Parathyroid adenoma (tissue), 2 donors: ENCODE measurements at regions not wholly inside any gene's neighbourhood (a gene's known extent, or its start where the extent isn't known, plus 50 kb on each side); places are given as distances from the start of the nearest gene placed in this dataset.

Experiments
- H2AFZ ChIP-seq: fragments of 300-600 bp; sonication (generic); one replicate; pipeline ENCODE4 v1.7.0; 2017; ENCODE audit warnings: antibody characterized with exemption, mild to moderate bottlenecking
- H3K27ac ChIP-seq: fragments of 300-600 bp; sonication (generic); one replicate; pipeline ENCODE4 v1.7.0; 2017
- H3K27me3 ChIP-seq: fragments of 300-600 bp; sonication (generic); one replicate; pipeline ENCODE4 v1.7.0; 2017; ENCODE audit warnings: low read length; ENCODE audit not compliant: control insufficient read depth, insufficient read depth
- H3K36me3 ChIP-seq: fragments of 300-600 bp; sonication (generic); one replicate; pipeline ENCODE4 v1.7.0; 2017; ENCODE audit warnings: low read length; ENCODE audit not compliant: control insufficient read depth, insufficient read depth
- H3K4me1 ChIP-seq: fragments of 300-600 bp; sonication (generic); one replicate; pipeline ENCODE4 v1.7.0; 2017; ENCODE audit warnings: control low read depth
- H3K4me2 ChIP-seq: fragments of 300-600 bp; sonication (generic); one replicate; pipeline ENCODE4 v1.7.0; 2017; ENCODE audit warnings: low read length
- H3K4me3 ChIP-seq: fragments of 300-600 bp; sonication (generic); one replicate; pipeline ENCODE4 v1.7.0; 2017; ENCODE audit warnings: low read depth, low read length
- H3K79me2 ChIP-seq: fragments of 300-600 bp; sonication (generic); one replicate; pipeline ENCODE4 v1.7.0; 2017; ENCODE audit warnings: control low read depth
- H3K9ac ChIP-seq: fragments of 300-600 bp; sonication (generic); one replicate; pipeline ENCODE4 v1.7.0; 2017; ENCODE audit warnings: mild to moderate bottlenecking
- H3K9me3 ChIP-seq: fragments of 300-600 bp; sonication (generic); one replicate; pipeline ENCODE4 v1.7.0; 2017; ENCODE audit warnings: low read length; ENCODE audit not compliant: control insufficient read depth
- TF ChIP-seq, protein P1 (sequence below): fragments of 300-600 bp; sonication (generic); IDR thresholded peaks from one replicate; pipeline ENCODE4 v1.7.0; 2017; ENCODE audit warnings: antibody characterized with exemption, mild to moderate bottlenecking
- donor health status: primary hyperparathyroidism.

DNA sequence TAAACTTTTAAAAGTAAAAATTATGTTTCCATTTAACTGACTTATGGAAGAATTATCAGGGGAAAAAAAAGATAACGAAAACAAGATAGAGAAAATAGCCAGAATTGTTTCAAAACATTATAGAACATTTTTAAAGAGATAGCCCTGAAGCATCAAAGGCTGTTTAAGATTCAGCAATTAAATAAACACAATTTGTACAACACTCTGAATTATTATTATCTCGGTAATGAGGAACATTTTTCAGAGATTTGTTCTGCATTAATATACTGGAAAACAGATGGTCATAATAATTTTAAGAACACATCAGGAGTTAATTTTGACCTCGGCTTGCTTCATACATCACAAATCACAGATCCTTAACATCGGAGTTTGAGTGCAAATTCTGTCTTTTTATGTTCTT lies 643.8 kb downstream of the SORCS1 start:
- no peak overlapping the region for H3K4me2 ChIP-seq
- no peak overlapping the region for H3K9ac ChIP-seq
- no peaks in the 10 kb centered on the region for H3K36me3 ChIP-seq
- no peaks in the 10 kb centered on the region for H3K9me3 ChIP-seq
- TF ChIP-seq, protein P1, sequence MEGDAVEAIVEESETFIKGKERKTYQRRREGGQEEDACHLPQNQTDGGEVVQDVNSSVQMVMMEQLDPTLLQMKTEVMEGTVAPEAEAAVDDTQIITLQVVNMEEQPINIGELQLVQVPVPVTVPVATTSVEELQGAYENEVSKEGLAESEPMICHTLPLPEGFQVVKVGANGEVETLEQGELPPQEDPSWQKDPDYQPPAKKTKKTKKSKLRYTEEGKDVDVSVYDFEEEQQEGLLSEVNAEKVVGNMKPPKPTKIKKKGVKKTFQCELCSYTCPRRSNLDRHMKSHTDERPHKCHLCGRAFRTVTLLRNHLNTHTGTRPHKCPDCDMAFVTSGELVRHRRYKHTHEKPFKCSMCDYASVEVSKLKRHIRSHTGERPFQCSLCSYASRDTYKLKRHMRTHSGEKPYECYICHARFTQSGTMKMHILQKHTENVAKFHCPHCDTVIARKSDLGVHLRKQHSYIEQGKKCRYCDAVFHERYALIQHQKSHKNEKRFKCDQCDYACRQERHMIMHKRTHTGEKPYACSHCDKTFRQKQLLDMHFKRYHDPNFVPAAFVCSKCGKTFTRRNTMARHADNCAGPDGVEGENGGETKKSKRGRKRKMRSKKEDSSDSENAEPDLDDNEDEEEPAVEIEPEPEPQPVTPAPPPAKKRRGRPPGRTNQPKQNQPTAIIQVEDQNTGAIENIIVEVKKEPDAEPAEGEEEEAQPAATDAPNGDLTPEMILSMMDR, result no peak
- no peaks in the 10 kb centered on the region for H3K4me1 ChIP-seq
- no peak overlapping the region for H3K27ac ChIP-seq
- H3K79me2 ChIP-seq, result no peaks in the 10 kb centered on the region
- H3K27me3 ChIP-seq, result no peaks in the 10 kb centered on the region
- H3K4me3 ChIP-seq, result no peak overlapping the region
- no peak overlapping the region for H2AFZ ChIP-seq

DNA sequence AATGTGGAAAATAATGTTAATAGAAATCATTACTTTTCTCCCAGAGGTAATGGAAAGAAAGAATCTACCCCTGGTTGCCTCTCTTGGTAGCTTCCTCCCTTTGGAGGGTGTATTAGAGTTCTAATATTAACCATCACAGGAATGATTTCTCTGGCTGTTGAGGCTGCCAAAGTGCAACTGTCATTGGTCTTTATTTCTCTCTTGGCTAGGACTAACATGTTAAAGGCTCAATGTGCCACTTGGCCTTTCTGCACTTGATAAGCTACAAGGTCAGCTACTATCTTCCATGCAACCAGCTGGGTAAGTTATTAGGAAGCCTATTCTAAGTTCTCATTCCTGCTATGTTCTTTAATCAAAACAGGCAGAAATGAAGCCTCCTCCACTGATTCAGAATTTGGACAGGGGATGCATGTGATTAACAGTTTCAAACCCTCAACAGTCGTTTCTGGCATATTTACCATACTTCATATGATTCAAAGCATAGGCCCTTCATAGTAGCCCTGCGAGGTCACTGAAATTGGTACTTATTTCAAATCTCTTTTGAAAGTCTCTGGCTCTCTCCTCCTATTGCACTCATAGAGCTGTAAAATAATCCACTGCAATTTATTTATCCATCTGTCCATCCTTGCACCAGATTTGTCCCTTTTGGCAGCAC lies 645.0 kb downstream of the SORCS1 start:
- H3K4me1 ChIP-seq, result no peaks in the 10 kb centered on the region

DNA sequence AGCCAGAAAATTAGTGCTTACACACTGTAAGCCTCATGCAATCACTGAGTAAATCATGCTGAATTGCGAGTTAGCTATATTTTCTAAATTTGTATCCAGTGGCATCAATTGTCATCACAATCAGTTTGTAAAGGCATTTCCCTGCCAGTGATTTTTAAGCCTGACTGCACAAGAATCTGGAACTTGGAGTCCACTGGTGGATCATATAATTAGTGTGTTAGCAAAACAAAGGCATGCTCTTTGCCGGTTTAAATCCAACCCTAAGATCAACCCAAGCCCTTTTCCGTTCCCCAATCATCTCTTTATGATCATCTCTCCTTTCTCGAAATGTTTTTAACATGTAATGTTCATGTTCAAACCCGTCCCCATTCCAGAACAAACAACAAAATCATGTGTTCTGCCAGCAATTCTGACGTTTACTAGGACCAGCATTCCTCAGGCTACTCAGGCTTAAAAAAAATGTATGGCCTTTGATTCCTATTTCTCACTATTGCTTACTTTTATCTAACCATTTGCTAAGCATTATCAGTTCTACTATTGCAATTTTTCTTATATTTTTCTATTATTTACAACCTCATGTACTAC lies 649.2 kb downstream of the SORCS1 start:
- no peak overlapping the region for H3K9ac ChIP-seq
- H3K36me3 ChIP-seq, result peaks cover 3% of the 10 kb centered on the region
- no peaks in the 10 kb centered on the region for H3K4me1 ChIP-seq
- no peaks in the 10 kb centered on the region for H3K79me2 ChIP-seq
- no peak overlapping the region for H2AFZ ChIP-seq
- TF ChIP-seq, protein P1, result no peak
- no peak overlapping the region for H3K4me2 ChIP-seq
- no peak overlapping the region for H3K27ac ChIP-seq
- no peaks in the 10 kb centered on the region for H3K9me3 ChIP-seq
- H3K4me3 ChIP-seq, result no peak overlapping the region
- no peaks in the 10 kb centered on the region for H3K27me3 ChIP-seq

More for the DNA sequence above, 645.0 kb downstream of the SORCS1 start:
- no peaks in the 10 kb centered on the region for H3K79me2 ChIP-seq
- H3K4me3 ChIP-seq, result no peak overlapping the region
- H2AFZ ChIP-seq, result no peak overlapping the region
- H3K27me3 ChIP-seq, result no peaks in the 10 kb centered on the region
- no peaks in the 10 kb centered on the region for H3K9me3 ChIP-seq
- no peak overlapping the region for H3K9ac ChIP-seq
- no peaks in the 10 kb centered on the region for H3K36me3 ChIP-seq
- no peak overlapping the region for H3K4me2 ChIP-seq
- TF ChIP-seq, protein P1, result no peak
- H3K27ac ChIP-seq, result no peak overlapping the region

DNA sequence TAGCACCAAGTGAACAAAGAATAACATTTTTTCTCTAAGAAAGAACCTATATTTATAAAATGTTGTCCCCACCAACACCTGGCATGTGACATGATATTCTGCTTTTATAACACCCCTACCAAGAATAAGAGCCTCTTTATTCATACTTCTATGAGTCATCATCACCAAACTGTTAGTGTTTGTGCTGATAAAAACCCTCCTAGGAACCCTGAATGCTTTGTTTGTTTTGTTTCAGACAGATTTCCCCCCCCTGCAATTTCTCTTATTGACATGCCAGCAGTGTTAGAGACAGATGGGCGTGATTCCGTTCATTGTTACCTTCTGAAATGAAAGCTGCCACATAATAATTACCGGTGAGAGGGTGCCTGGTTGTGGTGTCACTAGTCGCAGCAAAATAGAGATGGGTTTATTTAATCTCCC lies 651.1 kb downstream of the SORCS1 start:
- no peaks in the 10 kb centered on the region for H3K27me3 ChIP-seq
- no peak overlapping the region for H3K9ac ChIP-seq
- no peaks in the 10 kb centered on the region for H3K9me3 ChIP-seq
- no peaks in the 10 kb centered on the region for H3K4me1 ChIP-seq
- peaks cover 3% of the 10 kb centered on the region for H3K36me3 ChIP-seq
- no peak overlapping the region for H3K4me2 ChIP-seq
- TF ChIP-seq, protein P1, result no peak
- H3K4me3 ChIP-seq, result no peak overlapping the region
- no peaks in the 10 kb centered on the region for H3K79me2 ChIP-seq
- H2AFZ ChIP-seq, result no peak overlapping the region
- H3K27ac ChIP-seq, result no peak overlapping the region

DNA sequence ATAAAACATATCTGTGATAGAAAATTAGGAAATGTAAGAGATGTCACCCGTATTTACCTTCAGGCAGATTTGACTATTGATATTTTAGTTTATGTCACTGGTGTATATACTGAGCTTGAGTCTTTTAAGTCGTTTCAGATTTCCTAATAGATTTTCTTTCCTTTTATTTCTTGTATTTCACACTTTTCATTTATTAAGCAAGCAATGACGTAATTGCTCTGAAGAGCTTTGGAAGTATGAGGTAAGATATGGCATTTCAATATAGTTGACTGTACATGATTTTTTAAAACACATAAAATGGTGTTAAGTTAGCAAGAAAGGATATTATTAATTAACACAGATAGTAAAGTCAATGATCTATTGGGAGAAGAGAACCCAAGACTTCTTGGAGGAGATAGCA lies 652.6 kb downstream of the SORCS1 start:
- Histone ChIP-seq H3K4me1 (no peaks in the 10 kb centered on the region), H3K9me3 (no peaks in the 10 kb centered on the region), H3K27ac (no peak overlapping the region), H3K79me2 (no peaks in the 10 kb centered on the region), H3K27me3 (no peaks in the 10 kb centered on the region), H3K36me3 (peaks cover 3% of the 10 kb centered on the region), H2AFZ (no peak overlapping the region), H3K4me3 (no peak overlapping the region), H3K4me2 (no peak overlapping the region), H3K9ac (no peak overlapping the region)
- TF ChIP-seq, protein P1, result no peak
